ENCODE measurements at regions not wholly inside any gene's neighbourhood (a gene's known extent, or its start where the extent isn't known, plus 50 kb on each side); places are given as distances from the start of the nearest gene placed in this dataset.

DNA sequence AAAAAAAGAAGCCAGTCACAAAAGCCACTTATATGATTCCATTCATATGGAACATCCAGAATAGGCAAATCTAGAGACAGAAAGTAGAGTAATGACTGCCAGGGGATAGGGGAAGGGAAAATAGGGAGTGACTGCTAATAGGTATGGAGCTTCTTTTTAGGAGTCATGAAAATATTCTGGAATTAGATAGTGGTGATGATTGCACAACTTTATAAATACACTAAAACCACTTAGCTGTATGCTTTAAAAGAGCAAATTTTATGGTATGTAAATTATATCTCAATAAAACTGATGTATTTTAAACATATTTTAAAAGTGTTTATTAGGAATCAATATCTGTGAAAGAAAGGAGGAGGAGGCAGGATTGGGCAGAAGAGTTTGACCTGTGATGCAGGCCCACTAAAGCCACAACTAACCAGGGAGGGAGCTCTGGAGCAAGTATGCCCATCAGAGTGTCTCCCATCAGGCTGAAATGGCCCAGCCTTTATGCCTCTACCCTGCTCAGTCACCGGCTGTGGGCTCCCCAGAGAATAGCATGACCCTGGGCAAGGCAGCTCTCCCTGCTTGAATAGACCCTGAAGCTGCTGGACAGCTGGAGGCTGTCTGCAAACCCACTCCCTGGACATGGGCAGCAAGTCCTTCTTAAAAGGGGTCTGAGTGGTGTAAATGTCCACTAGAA, 96.0 kb upstream of the SLC44A1 start:
- no peak for DNase-seq

DNA sequence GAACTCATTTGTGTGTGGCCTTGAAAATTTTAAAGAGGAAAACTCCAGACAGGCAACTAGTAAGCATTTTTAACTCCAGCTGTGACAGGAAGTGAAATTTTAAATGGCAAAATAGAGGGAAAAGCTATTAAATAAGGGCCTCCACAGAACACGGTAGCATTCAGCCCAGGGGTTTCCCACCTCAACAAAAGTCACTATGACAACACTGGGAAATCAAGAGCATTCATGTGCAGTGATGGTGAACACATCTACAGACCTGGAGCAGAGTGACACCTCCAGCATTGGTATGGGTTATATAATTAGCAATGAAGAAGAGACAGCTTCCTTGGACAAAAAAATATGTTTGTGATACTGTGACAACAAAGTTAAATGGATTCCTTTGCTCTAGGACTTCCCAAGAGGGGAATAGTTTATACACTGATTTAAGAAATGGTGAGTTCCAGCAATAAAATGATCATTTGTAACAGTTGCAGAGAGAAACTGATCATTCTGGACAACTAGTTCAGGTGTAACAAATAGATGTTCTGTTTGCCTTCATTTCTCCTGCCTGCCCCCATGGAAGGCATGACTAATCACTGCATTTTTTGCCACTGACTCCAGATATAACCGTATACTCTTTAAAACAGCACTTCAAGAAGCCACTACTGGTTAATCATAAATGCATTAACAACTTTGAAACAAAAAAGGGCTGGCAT, 93.3 kb upstream of the SLC44A1 start:
- no peak for DNase-seq

DNA sequence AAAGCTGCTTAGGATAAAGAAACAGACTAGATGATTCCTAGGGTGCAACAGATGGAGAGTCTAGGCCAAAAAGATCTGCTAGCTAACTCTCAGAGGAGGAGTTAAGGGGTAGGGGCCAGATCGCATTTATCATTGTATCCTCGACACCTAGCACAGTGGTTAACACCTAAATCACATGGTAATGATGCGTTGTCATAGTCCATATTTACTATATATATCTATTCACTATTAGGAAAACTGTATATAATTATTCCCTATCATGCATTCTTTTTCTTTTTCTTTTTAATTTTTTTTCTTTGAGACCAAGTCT, 92.8 kb upstream of the SLC44A1 start:
- DNase-seq = no peak

DNA sequence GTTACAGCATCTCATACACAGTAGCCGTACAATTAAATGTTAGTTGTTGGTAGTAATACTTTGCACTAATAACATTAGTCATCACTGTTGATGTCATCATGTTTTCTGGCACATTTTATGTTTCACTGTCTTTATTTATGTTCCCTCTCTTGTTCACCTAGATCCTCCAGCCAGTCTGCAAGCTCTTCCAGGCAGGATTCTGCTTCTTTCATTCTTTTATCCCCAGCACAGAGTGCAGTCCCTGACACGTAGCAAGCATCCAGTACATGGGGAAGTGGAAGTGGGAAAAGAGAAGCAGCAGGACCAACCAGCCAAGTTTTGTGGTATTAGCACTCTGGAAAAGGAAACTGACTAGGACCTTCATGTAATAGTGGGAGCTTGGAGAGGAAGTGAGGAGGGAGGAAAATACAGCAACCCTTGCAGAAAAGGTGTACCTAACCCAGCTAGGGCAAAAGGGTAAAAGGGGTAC, 89.7 kb upstream of the SLC44A1 start:
- DNase-seq = no peak

DNA sequence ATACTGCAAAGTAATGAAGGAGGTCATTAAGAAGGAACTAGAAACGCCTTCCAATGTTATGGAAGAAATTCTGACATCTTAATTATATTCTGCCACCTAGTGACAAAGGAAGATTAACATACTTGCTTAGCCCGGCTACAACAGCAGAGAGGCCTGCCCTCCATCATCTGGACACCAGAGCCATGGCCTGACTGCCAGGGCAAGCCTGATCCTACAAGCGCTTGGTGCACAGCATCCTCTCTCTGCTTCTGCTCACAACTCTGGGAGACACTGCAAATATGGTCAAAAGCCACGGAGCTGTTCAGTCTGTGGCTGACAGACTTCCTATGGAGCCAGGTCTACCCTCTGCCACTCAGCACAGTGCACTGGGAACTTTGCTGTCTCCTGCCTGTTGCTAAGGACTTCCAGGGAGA, 87.3 kb upstream of the SLC44A1 start:
- DNase-seq = no peak

DNA sequence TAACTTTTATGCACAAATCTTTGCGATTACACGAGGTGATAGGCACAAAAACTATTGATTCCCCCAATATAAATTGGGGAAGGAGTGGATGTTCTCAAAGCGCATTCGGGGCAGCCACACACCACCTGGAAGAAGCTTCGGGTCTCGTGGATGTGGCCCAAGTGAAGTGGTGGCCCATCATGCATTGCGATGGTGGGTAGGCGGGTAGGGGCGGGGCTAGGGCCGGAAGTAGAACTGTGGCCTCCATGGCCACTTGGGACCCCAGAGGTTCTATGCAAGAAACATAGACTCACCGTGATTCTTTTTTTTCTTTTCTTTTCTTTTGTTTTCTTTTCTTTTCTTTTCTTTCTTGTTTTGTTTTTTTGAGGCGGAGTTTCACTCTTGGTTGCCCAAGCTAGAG, 86.4 kb upstream of the SLC44A1 start:
- no peak for DNase-seq

DNA sequence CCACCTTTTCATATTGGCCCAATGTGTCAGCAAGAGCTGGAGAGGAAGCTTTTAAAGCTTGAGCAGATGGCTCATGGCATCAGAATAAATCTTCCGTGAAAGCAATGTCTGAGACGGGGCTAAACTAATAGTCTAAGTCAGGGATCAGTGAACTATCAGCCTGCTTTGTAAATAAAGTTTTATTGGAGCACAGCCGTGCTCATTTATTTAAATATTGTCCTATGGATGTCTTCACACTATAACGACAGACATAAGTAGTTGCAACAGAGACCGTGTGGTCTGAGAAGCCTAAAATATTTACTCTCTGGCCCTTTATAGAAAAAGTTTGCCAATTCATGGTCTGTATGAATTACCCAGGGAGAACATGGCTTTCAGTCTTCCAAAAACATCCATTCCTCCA, 85.6 kb upstream of the SLC44A1 start:
- DNase-seq = no peak

DNA sequence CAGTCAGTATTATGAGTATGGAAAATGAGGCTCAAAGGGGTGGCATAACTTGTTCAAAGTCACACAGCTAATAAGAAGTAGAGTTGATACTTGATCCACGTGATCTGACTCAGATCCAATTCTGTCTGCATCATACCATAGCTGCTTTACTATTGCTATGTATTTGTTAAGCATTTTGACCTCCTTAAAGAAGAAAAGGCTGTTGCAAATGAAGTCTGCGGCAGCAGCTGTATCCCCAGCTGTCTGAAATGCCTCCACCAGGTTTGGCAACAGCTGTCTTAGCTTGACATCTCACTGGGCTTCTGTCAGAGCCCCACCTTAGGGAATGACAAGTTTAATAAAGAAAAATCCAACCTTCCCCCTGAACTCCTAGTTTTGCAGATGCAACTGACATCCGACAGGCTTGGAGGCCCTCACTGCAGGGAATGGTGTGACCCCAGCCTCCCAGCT, 75.6 kb upstream of the SLC44A1 start:
- no peak for DNase-seq

DNA sequence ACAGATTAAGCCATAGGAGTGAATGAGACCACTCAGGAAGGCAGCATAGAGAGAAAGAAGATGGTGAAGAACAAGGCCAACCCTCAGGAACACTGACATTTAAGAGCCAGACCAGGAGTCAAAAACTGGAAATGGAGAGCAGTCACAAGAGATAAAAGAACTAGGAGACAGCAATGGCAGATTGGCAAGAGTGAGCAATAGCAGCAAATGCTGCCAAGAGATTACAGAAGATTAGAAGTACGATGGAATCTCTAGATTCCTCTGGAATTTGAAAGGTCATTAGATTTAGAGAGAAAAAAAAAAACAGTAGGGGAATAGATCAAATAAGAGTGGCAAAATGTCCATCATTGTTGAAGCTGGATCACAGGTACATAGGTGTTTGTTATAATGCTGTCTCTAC, 73.4 kb upstream of the SLC44A1 start:
- DNase-seq = no peak

DNA sequence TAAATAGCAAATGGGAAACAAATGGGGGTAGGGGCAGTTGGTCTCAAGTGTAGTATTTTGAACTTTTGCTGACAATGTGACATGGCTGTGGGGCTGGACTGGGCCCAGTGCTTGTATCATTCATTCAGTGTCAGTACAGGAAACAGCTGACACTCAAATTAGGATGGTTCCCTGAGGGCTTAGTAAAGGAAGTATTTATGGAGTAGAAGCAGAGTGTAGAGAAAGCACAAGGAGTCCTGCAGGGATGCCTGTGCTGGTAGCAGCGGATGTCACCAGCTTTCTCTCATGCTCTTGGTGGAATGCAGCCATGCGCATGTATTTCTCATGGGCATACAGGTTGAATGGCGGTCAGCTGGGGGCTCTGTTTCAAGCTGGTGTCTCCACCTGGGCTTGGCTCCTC, 72.9 kb upstream of the SLC44A1 start:
- no peak for DNase-seq

DNA sequence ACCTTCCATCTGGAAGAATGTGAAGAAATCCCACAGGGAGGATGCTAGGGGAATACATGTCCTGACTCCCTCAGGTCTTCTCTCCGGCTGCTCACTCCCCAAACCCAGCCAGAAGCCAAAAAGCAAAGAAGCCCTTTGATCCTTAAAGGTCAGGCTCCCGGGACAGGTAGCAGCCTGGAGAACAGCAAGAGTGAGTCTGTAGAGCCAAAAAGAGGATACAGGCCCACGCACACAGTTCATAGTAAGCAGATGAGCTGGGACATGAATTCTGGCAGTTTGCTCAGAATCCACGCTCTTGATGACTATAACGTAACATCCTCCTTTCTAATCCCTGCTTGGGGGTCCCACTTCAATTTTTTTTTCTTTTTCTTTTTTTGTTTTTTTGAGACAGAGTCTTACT, 72.0 kb upstream of the SLC44A1 start:
- no peak for DNase-seq

DNA sequence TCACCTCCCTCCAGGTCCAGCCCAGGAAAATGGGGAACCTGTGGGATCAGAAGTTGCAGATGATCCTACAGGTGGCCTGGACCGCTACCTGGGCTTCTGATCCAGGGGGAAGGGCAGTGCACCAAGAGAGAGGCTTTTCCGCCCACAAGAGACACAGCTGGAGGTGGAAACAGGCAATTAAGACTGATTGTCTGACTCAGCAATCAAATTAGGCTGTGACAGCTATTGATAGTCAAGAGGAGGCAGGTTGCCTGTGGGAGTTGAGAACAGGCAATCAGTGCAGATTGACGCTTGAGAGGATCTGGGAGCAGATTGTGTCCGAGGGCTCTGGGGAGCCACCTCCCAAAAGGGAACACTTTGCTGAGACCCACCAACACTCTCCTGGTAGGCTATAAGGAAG, 71.1 kb upstream of the SLC44A1 start:
- no peak for DNase-seq

DNA sequence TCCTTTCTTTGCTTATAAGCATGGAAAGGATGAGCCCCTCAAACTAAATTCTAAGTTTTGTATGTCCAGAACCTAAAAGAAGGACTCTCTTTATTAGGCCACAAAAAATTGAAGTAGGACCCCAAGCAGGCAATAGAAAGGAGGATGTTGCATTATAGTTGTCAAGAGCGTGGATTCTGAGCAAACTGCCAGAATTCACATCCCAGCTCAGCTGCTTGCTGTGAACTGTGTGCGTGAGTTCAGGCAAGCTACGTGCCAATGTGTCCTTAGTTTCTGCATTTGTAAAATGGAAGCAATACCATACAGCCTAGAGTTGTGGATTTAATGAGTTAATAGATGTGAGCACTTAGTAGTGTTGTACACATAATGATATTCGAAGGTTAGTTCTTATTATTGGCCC, 70.6 kb upstream of the SLC44A1 start:
- no peak for DNase-seq

DNA sequence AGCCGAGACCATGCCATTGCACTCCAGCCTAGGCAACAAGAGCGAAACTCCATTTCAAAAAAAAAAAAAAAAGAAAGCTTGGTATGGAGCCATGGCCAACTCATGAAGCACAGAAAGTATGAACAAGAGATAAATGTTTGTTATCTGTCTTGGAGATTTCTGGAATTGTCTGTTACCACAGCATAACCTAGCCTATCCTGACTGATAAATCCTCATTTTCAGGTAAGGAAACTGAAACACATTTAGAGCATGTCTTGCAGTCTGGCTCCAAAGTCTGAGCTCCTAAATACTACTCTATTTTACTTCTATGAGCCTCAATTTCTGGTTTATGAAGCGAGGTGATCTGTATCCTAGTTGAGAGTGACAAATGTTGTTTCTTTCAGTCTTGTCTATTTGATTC, 68.3 kb upstream of the SLC44A1 start:
- DNase-seq = no peak

DNA sequence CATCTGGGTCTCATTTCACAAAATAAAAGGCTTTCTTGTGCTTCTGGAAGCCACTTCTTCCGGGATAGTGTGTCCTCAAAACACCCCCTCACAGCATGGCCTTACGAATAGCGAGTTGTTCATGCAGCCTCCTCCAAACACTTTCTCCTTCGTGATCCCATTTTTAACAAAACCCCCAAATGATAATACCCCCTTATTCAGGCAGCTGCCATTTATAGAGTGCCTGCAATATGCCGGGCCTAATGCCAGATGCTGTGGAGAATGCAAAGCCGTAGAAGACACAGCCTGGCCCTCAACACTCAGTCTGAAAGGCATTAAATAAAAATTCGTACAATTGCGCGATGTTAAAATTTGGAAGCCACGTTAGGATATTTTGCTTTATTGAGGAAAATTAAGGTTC, 66.4 kb upstream of the SLC44A1 start:
- no peak for DNase-seq

DNA sequence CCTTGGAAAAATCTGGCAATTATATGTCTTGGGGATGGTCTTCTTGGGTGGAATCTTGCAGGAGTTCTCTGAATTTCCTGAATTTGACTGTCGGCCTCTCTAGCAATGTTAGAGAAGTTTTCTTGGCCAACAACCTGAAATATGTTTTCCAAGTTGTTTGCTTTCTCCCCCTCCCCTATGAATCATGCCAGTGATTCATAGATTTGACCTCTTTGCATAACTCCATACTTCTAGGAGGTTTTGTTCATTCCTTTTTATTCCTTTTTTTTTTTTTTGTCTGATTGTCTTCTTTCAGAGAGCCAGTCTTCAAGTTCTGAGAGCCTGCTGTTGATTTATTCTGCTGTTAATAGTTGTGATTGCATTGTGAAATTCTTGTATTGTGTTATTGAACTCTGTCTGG, 56.7 kb upstream of the SLC44A1 start:
- DNase-seq = no peak

DNA sequence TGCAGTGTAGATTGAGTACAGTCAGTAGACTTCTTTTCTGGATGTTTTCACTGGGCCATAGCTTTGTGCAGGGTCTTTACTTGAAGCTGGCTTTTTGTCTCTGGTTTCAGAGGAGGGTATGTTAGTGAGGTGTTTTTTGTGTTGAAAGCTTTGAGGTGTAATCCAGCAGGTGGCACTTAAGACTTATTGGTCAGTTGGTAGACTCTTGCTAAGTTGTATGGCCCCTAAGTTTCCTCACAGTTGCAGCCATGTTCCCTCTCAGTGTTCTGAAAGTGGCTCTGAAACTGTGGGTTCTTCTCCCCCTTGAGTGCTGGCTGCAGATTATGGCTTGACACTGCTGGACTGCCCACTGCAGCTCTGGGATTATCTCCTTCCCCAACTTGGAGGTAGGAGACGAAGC, 55.7 kb upstream of the SLC44A1 start:
- DNase-seq = no peak

DNA sequence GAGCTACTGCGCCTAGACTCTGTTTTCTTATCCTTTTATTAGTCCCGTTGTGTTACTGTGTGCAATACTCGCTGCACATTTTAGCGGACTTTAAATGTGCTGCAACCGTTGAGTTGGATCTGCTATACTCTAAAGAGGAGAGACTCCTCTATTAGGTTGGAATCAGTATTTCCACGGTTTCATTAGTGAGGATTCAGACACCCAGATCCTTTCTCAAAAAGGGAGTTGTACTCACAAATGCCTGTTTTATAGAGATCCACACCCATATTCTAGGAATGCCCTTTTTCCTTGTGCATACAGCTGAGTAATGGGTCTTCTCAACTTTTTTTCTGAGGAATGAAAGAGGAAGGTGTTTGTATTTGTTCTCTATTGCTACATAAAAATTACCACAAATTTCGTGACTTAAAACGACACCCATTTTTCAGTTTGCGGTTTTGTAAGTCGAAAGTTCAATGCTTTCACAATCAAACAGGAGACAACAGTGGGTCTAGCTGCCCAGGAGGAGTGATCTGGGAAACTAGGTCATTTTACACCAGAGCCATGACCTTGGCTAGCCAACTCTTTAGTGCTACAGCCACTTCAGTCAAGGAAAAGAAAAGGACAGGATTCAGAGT, 52.8 kb upstream of the SLC44A1 start:
- DNase-seq = no peak

DNA sequence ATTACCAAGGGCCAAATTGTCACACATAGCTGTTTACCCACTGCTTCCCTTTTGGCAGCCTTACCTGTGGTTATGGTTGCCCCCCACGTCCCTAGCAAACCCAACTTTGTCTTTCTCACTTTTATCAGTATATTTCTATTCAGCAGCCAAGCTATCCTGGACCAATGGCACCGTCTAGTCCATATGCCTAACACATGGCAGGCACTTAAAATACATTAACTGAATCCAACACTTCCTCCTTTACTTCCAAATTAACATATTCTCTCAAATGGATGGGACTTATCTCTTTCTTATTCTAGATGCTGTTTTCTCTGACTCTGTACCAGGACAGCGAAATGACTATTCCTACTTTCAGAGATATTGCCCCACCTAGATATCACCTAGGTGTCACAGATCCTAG, 50.9 kb upstream of the SLC44A1 start:
- DNase-seq = no peak

DNA sequence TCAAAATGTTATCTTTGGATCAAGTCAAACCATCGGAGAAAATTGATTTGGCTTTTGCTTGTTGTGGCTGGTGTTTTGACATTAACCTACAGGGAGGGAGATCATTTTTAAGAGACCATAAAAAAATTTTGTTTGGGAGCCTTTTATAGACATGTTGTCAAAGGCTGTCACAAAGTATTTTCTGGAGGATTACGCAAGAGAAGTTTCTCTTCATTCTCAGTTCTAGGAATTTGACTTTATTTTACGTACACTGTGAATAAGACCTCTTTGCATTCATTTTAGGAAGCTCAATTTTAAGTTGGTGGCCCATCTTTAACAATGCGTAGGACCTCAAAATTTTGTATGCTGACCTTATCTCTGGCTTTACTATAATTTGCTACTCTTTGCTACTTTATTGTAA, 50.2 kb upstream of the SLC44A1 start:
- no peak for DNase-seq
